MCF 10A (cell line): ENCODE measurements at regions not wholly inside any gene's neighbourhood (a gene's known extent, or its start where the extent isn't known, plus 50 kb on each side); places are given as distances from the start of the nearest gene placed in this dataset.

Experiments
- BruUV-seq: library from RNA; stranded (reverse); fragments of 400-500 nt; replicated peaks from 2 replicates; lab custom pipeline; 2021; lab: Mats Ljungman, UMichigan
- CTCF ChIA-PET: fragments of 300-600 bp; sonication (Branson Sonifier 250); formaldehyde crosslinking; extraction: SDS; loops from one replicate; lab custom pipeline; 2021; ENCODE audit warnings: antibody characterized with exemption, inconsistent platforms; lab: Yijun Ruan, JAX
- POLR2A ChIA-PET: fragments of 300-600, 350-650 bp; sonication (Branson Sonifier 250); formaldehyde crosslinking; extraction: SDS; loops from one replicate; lab custom pipeline; 2020; ENCODE audit warnings: antibody characterized with exemption, inconsistent platforms; lab: Yijun Ruan, JAX
- DNase-seq: peaks from one replicate; pipeline ENCODE4 v3.0.0-alpha.2; 2018; ENCODE audit not compliant: unreplicated experiment
- H3K27ac Mint-ChIP-seq: one replicate; pipeline ENCODE4 v1.8.0; 2022; ENCODE audit warnings: mild to moderate bottlenecking, low read depth, mixed read lengths; ENCODE audit not compliant: unreplicated experiment
- H3K27me3 Mint-ChIP-seq: one replicate; pipeline ENCODE4 v1.8.0; 2022; ENCODE audit warnings: mixed read lengths; ENCODE audit not compliant: insufficient read depth, unreplicated experiment
- H3K36me3 Mint-ChIP-seq: one replicate; pipeline ENCODE4 v1.8.0; 2022; ENCODE audit warnings: mild to moderate bottlenecking, moderate library complexity, mixed read lengths; ENCODE audit not compliant: insufficient read depth, unreplicated experiment
- H3K4me1 Mint-ChIP-seq: one replicate; pipeline ENCODE4 v1.8.0; 2022; ENCODE audit warnings: mixed read lengths; ENCODE audit not compliant: insufficient read depth, unreplicated experiment
- H3K4me3 Mint-ChIP-seq: one replicate; pipeline ENCODE4 v1.8.0; 2022; ENCODE audit warnings: mild to moderate bottlenecking, moderate library complexity, mixed read lengths; ENCODE audit not compliant: unreplicated experiment
- H3K9me3 Mint-ChIP-seq: one replicate; pipeline ENCODE4 v1.8.0; 2022; ENCODE audit warnings: mixed read lengths; ENCODE audit not compliant: unreplicated experiment
- intact Hi-C: fragments of 100-400 bp; cut with micrococcal nuclease; formaldehyde crosslinking; loops from 2 replicates; pipeline ENCODE4 v1.14.1; 2022
- TF ChIP-seq, protein P1 (sequence below): fragments of 200-600 bp; IDR thresholded peaks from one replicate; pipeline ENCODE4 v1.8.0; 2022; ENCODE audit warnings: antibody characterized with exemption, mild to moderate bottlenecking; ENCODE audit not compliant: unreplicated experiment

DNA sequence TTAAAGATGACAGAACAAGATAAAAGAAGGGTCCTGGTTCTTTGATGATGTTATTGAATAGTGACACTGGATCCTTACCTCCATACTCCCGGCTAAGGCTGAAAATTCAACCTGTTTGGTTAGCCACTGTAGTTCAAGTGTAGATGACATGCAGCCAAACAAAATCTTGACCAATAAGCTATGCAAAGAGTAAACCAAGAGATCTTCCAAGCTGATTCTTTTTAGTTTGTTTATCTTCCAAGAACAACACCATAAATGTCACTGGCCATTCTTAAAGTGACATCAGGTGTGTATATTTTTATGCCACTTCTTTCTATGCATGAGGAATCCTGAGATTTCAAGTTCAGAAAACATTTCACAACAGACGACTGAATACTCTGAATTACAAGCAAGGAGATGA lies 141.5 kb upstream of the FST start:
- BruUV-seq, result no TSS peak
- Mint-ChIP-seq H3K36me3 (peaks cover 6% of the 10 kb centered on the region), H3K4me1 (peaks cover 50% of the 10 kb centered on the region), H3K27me3 (no peaks in the 10 kb centered on the region), H3K27ac (no peak overlapping the region), H3K4me3 (no peak overlapping the region), H3K9me3 (no peaks in the 10 kb centered on the region)
- TF ChIP-seq, protein P1, sequence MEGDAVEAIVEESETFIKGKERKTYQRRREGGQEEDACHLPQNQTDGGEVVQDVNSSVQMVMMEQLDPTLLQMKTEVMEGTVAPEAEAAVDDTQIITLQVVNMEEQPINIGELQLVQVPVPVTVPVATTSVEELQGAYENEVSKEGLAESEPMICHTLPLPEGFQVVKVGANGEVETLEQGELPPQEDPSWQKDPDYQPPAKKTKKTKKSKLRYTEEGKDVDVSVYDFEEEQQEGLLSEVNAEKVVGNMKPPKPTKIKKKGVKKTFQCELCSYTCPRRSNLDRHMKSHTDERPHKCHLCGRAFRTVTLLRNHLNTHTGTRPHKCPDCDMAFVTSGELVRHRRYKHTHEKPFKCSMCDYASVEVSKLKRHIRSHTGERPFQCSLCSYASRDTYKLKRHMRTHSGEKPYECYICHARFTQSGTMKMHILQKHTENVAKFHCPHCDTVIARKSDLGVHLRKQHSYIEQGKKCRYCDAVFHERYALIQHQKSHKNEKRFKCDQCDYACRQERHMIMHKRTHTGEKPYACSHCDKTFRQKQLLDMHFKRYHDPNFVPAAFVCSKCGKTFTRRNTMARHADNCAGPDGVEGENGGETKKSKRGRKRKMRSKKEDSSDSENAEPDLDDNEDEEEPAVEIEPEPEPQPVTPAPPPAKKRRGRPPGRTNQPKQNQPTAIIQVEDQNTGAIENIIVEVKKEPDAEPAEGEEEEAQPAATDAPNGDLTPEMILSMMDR, result no peak
- no peak for DNase-seq
- ChIA-PET CTCF (interaction anchor here (0.8 kb wide), 1 partner anchor 905 kb away, joined by 3 read pairs; no protein-coding TSS in a partner anchor), POLR2A (interaction anchor here (2.2 kb wide), 1 partner anchor 15 kb away, joined by 5 read pairs; no protein-coding TSS in a partner anchor)
- intact Hi-C loops, result no loop called here

DNA sequence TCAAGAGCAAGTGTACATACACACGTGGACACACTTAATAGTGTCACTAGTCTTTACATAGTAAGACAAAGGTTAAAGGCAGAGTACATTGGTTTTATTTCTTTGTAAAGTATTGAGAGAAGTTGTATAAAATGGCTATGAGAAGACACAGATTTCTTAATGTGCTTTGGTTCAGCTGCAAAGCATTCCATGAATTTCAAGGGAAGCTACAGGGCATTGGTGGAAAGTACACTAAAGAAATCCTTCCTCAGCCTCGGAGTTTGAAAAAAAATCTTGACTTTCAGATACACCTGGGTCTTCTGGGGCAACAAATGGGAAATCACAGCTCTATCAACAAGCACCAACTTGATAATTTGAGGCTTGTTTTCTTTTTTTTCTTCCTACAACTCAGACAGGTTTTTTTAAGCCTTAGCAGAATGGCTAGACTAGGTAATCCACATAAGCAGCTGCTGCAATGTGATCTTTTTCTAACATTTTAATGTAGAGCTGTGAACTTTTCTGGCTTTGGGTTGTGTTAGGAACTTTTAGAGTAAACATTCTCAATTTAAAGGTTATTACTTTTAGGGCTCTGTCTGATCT lies 140.4 kb upstream of the FST start:
- no peaks in the 10 kb centered on the region for H3K9me3 Mint-ChIP-seq
- DNase-seq, result no peak
- BruUV-seq, result no TSS peak
- no peak overlapping the region for H3K27ac Mint-ChIP-seq
- CTCF ChIA-PET, result interaction anchor here (0.6 kb wide), 4 partner anchors 14 to 346 kb away, joined by 3 to 4 read pairs (median 4); no protein-coding TSS in a partner anchor
- H3K4me3 Mint-ChIP-seq, result no peak overlapping the region
- H3K36me3 Mint-ChIP-seq, result peaks cover 6% of the 10 kb centered on the region
- peaks cover 39% of the 10 kb centered on the region for H3K4me1 Mint-ChIP-seq
- intact Hi-C loops, result loop anchor here (5.0 kb wide), 1 partner anchor 38 kb away; no protein-coding TSS in a partner anchor
- TF ChIP-seq, protein P1, result no peak
- no peaks in the 10 kb centered on the region for H3K27me3 Mint-ChIP-seq
- POLR2A ChIA-PET, result interaction anchor here (1.6 kb wide), 1 partner anchor 16 kb away, joined by 3 read pairs; no protein-coding TSS in a partner anchor

DNA sequence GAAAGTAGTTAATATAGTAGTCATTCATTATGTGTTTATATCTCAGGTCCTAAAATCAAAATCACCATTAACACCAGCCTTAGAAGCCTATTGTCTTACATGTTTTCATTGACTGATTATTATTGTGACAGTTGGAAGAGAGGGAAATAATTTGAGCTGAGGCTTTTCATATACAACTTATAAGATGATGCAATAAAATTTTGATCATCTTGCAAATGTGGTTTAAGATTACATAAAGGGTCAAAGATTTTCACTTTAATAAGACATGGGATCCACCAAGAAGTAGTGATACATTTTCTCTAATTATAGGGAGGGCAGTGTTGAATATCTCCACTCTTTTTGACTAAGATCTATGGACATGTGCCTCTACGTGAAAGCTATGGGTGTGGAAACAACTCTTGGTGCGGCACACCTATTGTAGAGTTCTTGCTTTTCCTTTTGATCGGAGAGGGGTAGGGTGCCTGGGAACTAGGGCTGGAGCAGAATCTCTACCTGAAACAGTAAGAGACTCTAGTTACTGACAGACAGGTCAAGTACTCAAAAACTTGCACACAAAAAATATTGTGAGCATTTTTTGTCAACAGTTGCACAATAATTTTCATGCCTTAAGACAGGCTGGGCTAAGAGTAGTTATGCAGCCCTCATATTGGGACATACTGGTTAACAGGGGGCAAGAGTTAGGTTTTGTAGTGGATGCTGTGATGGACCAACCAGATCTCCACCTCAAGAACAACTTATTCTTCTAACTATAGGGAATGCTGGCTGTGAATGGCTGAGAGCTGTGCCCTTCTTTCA lies 139.3 kb upstream of the FST start:
- peaks cover 6% of the 10 kb centered on the region for H3K36me3 Mint-ChIP-seq
- ChIA-PET CTCF (no interaction called here), POLR2A (interaction anchor here (0.8 to 1.6 kb wide), 4 partner anchors 17 to 50 kb away, joined by 3 to 4 read pairs (median 3); no protein-coding TSS in a partner anchor)
- intact Hi-C loops, result loop anchor here (5.0 kb wide), 1 partner anchor 39 kb away; no protein-coding TSS in a partner anchor
- no peak overlapping the region for H3K27ac Mint-ChIP-seq
- no peaks in the 10 kb centered on the region for H3K27me3 Mint-ChIP-seq
- no peak overlapping the region for H3K4me3 Mint-ChIP-seq
- no TSS peak for BruUV-seq
- H3K4me1 Mint-ChIP-seq, result peaks cover 35% of the 10 kb centered on the region
- DNase-seq, result no peak
- TF ChIP-seq, protein P1, result no peak
- H3K9me3 Mint-ChIP-seq, result no peaks in the 10 kb centered on the region

DNA sequence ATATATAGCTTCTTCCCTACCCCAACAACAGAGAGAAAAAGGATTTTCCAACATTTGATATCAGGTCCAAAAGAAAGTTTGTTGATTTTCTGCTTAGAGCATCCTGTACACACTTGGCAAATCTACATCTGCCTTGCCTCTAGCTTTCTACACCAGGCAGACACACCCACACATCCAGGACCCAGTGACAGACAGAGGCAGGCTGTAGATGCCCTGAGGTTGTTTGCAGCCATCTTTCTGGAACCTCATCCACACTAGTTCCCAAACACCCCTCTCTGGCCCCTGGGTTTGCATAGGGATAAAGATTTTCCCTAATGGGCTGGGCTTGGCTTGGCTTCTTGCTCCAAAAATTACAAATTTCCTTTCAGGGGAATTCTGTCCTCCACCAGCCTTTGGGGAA lies 138.2 kb upstream of the FST start:
- Mint-ChIP-seq H3K27ac (no peak overlapping the region), H3K4me1 (peaks cover 35% of the 10 kb centered on the region), H3K27me3 (no peaks in the 10 kb centered on the region), H3K9me3 (no peaks in the 10 kb centered on the region), H3K36me3 (peaks cover 6% of the 10 kb centered on the region), H3K4me3 (no peak overlapping the region)
- CTCF ChIA-PET, result no interaction called here
- intact Hi-C loops, result loop anchor here (5.0 kb wide), 1 partner anchor 40 kb away; no protein-coding TSS in a partner anchor
- TF ChIP-seq, protein P1, result no peak
- BruUV-seq, result no TSS peak
- POLR2A ChIA-PET, result interaction anchor here (1.2 kb wide), 1 partner anchor 21 kb away, joined by 4 read pairs; no protein-coding TSS in a partner anchor
- DNase-seq, result no peak
